GM23338 (cell line): ENCODE measurements at regions not wholly inside any gene's neighbourhood (a gene's known extent, or its start where the extent isn't known, plus 50 kb on each side); places are given as distances from the start of the nearest gene placed in this dataset.

Source experiments
- ATAC-seq: fragments of 200-7000 bp; cut with Tn5 transposase; 3 replicates; pipeline ENCODE4 v1.9.1; 2020
- DNase-seq: peaks from one replicate; pipeline ENCODE4 v3.0.0-alpha.2; 2015; ENCODE audit warnings: low spot score
- H2AFZ ChIP-seq: fragments of 200-600 bp; sonication (generic); 2 replicates; pipeline ENCODE4 v1.8.0; 2016; ENCODE audit warnings: antibody characterized with exemption, mild to moderate bottlenecking, moderate library complexity
- H3F3A ChIP-seq: fragments of 200-600 bp; sonication (generic); replicated peaks from 2 replicates; pipeline ENCODE4 v1.8.0; 2017; ENCODE audit warnings: antibody characterized with exemption, mixed run types, low read depth
- H3K27ac ChIP-seq: fragments of 200-600 bp; sonication (generic); 2 replicates; pipeline ENCODE4 v1.6.1; 2016; ENCODE audit warnings: low read depth
- H3K27me3 ChIP-seq: fragments of 200-600 bp; sonication (generic); 2 replicates; pipeline ENCODE4 v1.8.0; 2016; ENCODE audit warnings: mild to moderate bottlenecking, mixed run types, moderate library complexity; ENCODE audit not compliant: insufficient read depth
- H3K36me3 ChIP-seq: fragments of 200-600 bp; sonication (generic); 2 replicates; pipeline ENCODE4 v1.8.0; 2016; ENCODE audit warnings: mild to moderate bottlenecking; ENCODE audit not compliant: insufficient read depth
- H3K4me1 ChIP-seq: fragments of 200-600 bp; sonication (generic); 2 replicates; pipeline ENCODE4 v1.8.0; 2016; ENCODE audit warnings: mild to moderate bottlenecking, moderate library complexity; ENCODE audit not compliant: insufficient read depth
- H3K4me2 ChIP-seq: fragments of 200-600 bp; sonication (generic); 2 replicates; pipeline ENCODE4 v1.7.1; 2017; ENCODE audit warnings: mixed run types
- H3K4me3 ChIP-seq: fragments of 200-600 bp; sonication (generic); 2 replicates; pipeline ENCODE4 v1.6.1; 2016; ENCODE audit warnings: mixed run types
- H3K79me2 ChIP-seq: fragments of 200-600 bp; sonication (generic); replicated peaks from 2 replicates; pipeline ENCODE4 v1.8.0; 2017; ENCODE audit warnings: mild to moderate bottlenecking; ENCODE audit not compliant: insufficient read depth
- H3K9me2 ChIP-seq: fragments of 200-600 bp; sonication (generic); 2 replicates; pipeline ENCODE4 v1.8.0; 2017; ENCODE audit not compliant: insufficient read depth
- H4K20me1 ChIP-seq: fragments of 200-600 bp; sonication (generic); replicated peaks from 2 replicates; pipeline ENCODE4 v1.8.0; 2017; ENCODE audit warnings: mild to moderate bottlenecking; ENCODE audit not compliant: insufficient read depth
- H3K27ac Mint-ChIP-seq: 2 replicates; pipeline ENCODE4 v1.8.0; 2020; ENCODE audit warnings: inconsistent platforms, mild to moderate bottlenecking, moderate library complexity, mixed read lengths
- H3K27me3 Mint-ChIP-seq: 3 replicates; pipeline ENCODE4 v1.8.0; 2022; ENCODE audit warnings: low read depth, mild to moderate bottlenecking, moderate library complexity, mixed read lengths, inconsistent platforms; ENCODE audit not compliant: insufficient read depth, poor library complexity
- H3K36me3 Mint-ChIP-seq: 3 replicates; pipeline ENCODE4 v1.8.0; 2021; ENCODE audit warnings: low read depth, mild to moderate bottlenecking, inconsistent platforms, moderate library complexity, mixed read lengths
- H3K4me1 Mint-ChIP-seq: 3 replicates; pipeline ENCODE4 v1.8.0; 2020; ENCODE audit warnings: mild to moderate bottlenecking, inconsistent platforms, mixed read lengths
- H3K4me3 Mint-ChIP-seq: 3 replicates; pipeline ENCODE4 v1.8.0; 2021; ENCODE audit warnings: moderate library complexity, mild to moderate bottlenecking, inconsistent platforms, mixed read lengths
- H3K9me3 Mint-ChIP-seq: 3 replicates; pipeline ENCODE4 v1.8.0; 2020; ENCODE audit warnings: moderate library complexity, mild to moderate bottlenecking, inconsistent platforms, mixed read lengths
- CREB1 ChIP-seq: fragments of 250-450 bp; sonication (Bioruptor Pico); IDR thresholded peaks from 2 replicates; pipeline ENCODE4 v1.5.0; 2020; ENCODE audit warnings: low read depth, mild to moderate bottlenecking, moderate library complexity
- EZH2 ChIP-seq: fragments of 200-600 bp; sonication (generic); IDR thresholded peaks from one replicate; pipeline ENCODE4 v1.8.0; 2017; ENCODE audit warnings: antibody characterized with exemption, mild to moderate bottlenecking, low read depth; ENCODE audit not compliant: unreplicated experiment
- EZH2phosphoT487 ChIP-seq: fragments of 200-600 bp; sonication (generic); IDR thresholded peaks from one replicate; pipeline ENCODE4 v1.8.1; 2018; ENCODE audit warnings: antibody characterized with exemption; ENCODE audit not compliant: unreplicated experiment
- JUNB ChIP-seq: IDR thresholded peaks from one replicate; pipeline ENCODE4 v1.6.1; 2016; ENCODE audit warnings: antibody characterized with exemption; ENCODE audit not compliant: unreplicated experiment
- NANOG ChIP-seq: IDR thresholded peaks from 2 replicates; pipeline ENCODE4 v1.6.1; 2016; ENCODE audit warnings: antibody characterized with exemption, borderline replicate concordance
- POLR2AphosphoS5 ChIP-seq: IDR thresholded peaks from 2 replicates; pipeline ENCODE4 v1.6.1; 2016; ENCODE audit warnings: antibody characterized with exemption, low read depth
- ZNF114 ChIP-seq: fragments of 250-450 bp; sonication (Bioruptor Pico); IDR thresholded peaks from 2 replicates; pipeline ENCODE4 v1.5.0; 2020; ENCODE audit warnings: mild to moderate bottlenecking, moderate library complexity
- ZNF331 ChIP-seq: fragments of 250-450 bp; sonication (Bioruptor Pico); IDR thresholded peaks from 2 replicates; pipeline ENCODE4 v1.5.0; 2020; ENCODE audit warnings: low read depth, mild to moderate bottlenecking, moderate library complexity
- TF ChIP-seq, protein P1 (sequence below): fragments of 250-450 bp; sonication (Bioruptor Pico); IDR thresholded peaks from 2 replicates; pipeline ENCODE4 v1.5.0; 2020; ENCODE audit warnings: mild to moderate bottlenecking, moderate library complexity
- TF ChIP-seq, protein P2 (sequence below): IDR thresholded peaks from 2 replicates; pipeline ENCODE4 v1.6.1; 2016; ENCODE audit warnings: antibody characterized with exemption

DNA sequence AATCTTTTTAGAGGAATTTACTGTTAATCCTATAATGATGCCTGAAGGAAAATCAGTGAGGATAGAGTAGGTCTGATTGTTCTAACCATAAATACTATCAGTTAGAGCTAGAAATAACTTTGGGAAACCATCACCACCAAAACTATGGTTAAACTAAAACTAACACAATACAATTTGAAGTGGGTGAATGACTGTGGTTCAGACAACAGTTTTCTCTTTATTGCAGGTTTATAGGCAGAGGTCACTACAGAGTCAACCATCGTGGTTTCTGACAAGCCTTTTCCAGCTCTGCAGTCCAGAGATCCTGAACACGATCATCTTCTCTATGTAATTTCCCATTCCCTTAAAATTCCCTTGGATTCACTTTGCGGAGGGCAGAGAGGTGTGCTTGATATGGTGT lies 134.3 kb downstream of the IBTK start (continued):
- TF ChIP-seq, protein P1, sequence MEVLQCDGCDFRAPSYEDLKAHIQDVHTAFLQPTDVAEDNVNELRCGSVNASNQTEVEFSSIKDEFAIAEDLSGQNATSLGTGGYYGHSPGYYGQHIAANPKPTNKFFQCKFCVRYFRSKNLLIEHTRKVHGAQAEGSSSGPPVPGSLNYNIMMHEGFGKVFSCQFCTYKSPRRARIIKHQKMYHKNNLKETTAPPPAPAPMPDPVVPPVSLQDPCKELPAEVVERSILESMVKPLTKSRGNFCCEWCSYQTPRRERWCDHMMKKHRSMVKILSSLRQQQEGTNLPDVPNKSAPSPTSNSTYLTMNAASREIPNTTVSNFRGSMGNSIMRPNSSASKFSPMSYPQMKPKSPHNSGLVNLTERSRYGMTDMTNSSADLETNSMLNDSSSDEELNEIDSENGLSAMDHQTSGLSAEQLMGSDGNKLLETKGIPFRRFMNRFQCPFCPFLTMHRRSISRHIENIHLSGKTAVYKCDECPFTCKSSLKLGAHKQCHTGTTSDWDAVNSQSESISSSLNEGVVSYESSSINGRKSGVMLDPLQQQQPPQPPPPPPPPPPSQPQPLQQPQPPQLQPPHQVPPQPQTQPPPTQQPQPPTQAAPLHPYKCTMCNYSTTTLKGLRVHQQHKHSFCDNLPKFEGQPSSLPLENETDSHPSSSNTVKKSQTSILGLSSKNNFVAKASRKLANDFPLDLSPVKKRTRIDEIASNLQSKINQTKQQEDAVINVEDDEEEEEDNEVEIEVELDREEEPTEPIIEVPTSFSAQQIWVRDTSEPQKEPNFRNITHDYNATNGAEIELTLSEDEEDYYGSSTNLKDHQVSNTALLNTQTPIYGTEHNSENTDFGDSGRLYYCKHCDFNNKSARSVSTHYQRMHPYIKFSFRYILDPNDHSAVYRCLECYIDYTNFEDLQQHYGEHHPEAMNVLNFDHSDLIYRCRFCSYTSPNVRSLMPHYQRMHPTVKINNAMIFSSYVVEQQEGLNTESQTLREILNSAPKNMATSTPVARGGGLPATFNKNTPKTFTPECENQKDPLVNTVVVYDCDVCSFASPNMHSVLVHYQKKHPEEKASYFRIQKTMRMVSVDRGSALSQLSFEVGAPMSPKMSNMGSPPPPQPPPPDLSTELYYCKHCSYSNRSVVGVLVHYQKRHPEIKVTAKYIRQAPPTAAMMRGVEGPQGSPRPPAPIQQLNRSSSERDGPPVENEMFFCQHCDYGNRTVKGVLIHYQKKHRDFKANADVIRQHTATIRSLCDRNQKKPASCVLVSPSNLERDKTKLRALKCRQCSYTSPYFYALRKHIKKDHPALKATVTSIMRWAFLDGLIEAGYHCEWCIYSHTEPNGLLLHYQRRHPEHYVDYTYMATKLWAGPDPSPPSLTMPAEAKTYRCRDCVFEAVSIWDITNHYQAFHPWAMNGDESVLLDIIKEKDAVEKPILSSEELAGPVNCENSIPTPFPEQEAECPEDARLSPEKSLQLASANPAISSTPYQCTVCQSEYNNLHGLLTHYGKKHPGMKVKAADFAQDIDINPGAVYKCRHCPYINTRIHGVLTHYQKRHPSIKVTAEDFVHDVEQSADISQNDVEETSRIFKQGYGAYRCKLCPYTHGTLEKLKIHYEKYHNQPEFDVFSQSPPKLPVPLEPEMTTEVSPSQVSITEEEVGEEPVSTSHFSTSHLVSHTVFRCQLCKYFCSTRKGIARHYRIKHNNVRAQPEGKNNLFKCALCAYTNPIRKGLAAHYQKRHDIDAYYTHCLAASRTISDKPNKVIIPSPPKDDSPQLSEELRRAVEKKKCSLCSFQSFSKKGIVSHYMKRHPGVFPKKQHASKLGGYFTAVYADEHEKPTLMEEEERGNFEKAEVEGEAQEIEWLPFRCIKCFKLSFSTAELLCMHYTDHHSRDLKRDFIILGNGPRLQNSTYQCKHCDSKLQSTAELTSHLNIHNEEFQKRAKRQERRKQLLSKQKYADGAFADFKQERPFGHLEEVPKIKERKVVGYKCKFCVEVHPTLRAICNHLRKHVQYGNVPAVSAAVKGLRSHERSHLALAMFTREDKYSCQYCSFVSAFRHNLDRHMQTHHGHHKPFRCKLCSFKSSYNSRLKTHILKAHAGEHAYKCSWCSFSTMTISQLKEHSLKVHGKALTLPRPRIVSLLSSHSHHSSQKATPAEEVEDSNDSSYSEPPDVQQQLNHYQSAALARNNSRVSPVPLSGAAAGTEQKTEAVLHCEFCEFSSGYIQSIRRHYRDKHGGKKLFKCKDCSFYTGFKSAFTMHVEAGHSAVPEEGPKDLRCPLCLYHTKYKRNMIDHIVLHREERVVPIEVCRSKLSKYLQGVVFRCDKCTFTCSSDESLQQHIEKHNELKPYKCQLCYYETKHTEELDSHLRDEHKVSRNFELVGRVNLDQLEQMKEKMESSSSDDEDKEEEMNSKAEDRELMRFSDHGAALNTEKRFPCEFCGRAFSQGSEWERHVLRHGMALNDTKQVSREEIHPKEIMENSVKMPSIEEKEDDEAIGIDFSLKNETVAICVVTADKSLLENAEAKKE (CRISPR knock-in tag) = no peak
- TF ChIP-seq CREB1 (CRISPR knock-in tag) = no peak

DNA sequence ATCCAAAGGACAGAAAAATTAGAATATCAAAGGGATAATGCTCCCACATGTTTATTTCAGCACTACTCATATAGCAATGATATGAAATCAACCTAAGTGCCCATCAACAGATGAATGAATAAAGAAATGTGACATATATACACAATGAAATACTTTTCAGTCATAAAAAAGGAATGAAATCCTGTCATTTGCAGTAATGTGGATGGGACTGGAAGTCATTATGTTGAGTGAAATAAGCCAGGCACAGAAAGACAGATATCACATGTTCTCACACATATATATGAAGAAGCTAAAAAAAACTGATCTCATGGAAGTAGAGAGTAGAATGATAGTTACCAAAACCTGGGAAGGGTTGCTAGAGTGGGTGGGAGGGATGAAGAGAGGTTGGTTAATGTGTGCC lies 135.7 kb downstream of the IBTK start:
- no peak overlapping the region for H2AFZ ChIP-seq
- no peaks in the 10 kb centered on the region for H3K9me2 ChIP-seq
- H3K27me3 ChIP-seq = no peaks in the 10 kb centered on the region
- DNase-seq = no peak
- H3K27ac ChIP-seq = no peak overlapping the region
- Mint-ChIP-seq H3K27me3 (no peaks in the 10 kb centered on the region), H3K36me3 (no peaks in the 10 kb centered on the region), H3K9me3 (peaks cover 9% of the 10 kb centered on the region; the same call in 1 of the 3 replicates), H3K27ac (no peak overlapping the region), H3K4me1 (no peaks in the 10 kb centered on the region), H3K4me3 (no peak overlapping the region)
- H3K4me3 ChIP-seq = no peak overlapping the region
- H3K79me2 ChIP-seq = no peaks in the 10 kb centered on the region
- no peak overlapping the region for H3K4me2 ChIP-seq
- ATAC-seq = no peak
- H4K20me1 ChIP-seq = no peaks in the 10 kb centered on the region
- peaks cover 3% of the 10 kb centered on the region; the same call in 1 of the 2 replicates for H3K36me3 ChIP-seq
- no peaks in the 10 kb centered on the region for H3F3A ChIP-seq
- H3K4me1 ChIP-seq = no peaks in the 10 kb centered on the region
- TF ChIP-seq ZNF114 (CRISPR knock-in tag) = no peak
- TF ChIP-seq, protein P2, sequence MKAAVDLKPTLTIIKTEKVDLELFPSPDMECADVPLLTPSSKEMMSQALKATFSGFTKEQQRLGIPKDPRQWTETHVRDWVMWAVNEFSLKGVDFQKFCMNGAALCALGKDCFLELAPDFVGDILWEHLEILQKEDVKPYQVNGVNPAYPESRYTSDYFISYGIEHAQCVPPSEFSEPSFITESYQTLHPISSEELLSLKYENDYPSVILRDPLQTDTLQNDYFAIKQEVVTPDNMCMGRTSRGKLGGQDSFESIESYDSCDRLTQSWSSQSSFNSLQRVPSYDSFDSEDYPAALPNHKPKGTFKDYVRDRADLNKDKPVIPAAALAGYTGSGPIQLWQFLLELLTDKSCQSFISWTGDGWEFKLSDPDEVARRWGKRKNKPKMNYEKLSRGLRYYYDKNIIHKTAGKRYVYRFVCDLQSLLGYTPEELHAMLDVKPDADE = no peak
- TF ChIP-seq NANOG = no peak
- no peak for TF ChIP-seq EZH2
- no peak for TF ChIP-seq ZNF331 (CRISPR knock-in tag)
- TF ChIP-seq POLR2AphosphoS5 = no peak
- TF ChIP-seq EZH2phosphoT487 = no peak
- no peak for TF ChIP-seq JUNB
- TF ChIP-seq, protein P1 (CRISPR knock-in tag) = no peak
- TF ChIP-seq CREB1 (CRISPR knock-in tag) = no peak
